GM12872 (cell line): ENCODE measurements at regions not wholly inside any gene's neighbourhood (a gene's known extent, or its start where the extent isn't known, plus 50 kb on each side); places are given as distances from the start of the nearest gene placed in this dataset.
A peak's percentile ranks its signal among the peaks of the same experiment; 100 is the strongest.

Experiments used
- TF ChIP-seq, protein P1 (sequence below): IDR thresholded peaks from 3 replicates; pipeline ENCODE4 v1.5.1; 2011; ENCODE audit warnings: low read depth, mild to moderate bottlenecking, low read length, moderate library complexity; ENCODE audit not compliant: insufficient read depth

DNA sequence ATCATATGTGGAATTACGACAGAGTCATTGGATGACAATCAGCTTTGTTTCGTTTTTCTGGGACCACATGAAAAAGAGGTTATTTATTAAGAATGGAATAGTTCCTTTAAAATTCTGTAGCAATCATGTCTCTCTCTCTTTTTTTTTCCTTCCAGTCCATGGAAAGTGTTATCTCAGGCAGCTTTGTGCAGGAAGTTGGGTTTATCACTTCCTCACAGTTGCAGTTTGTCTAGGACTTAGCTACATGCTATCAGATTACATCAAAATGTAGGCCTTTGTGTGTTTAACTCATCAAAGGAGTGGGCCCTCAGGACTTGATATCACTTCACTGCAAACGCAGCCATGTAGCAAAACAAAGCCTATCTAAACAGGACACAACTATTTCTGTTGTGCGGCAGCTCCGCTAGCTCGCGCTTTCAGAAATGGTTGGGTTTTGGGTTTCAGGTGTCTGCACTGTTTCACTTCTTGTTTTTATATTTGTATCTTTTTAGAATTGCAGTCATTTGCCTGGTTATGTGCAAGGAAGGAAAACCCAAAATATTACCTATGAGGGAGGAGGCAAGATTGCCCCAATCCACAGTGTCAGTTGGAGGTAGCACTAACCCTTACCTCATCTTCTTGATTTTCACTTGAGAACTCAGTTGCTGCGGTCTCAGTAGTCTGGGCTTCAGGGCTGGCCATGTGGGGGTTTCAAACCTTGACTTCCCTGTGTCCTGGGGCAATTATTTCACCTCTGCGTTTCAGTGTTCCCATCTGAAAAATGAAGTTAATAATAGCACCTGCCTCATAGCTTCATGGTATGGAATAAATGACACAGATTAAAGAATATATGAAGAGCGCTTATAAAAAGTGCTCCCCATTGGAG is 66.7 kb downstream of the HHEX start:
- TF ChIP-seq, protein P1, sequence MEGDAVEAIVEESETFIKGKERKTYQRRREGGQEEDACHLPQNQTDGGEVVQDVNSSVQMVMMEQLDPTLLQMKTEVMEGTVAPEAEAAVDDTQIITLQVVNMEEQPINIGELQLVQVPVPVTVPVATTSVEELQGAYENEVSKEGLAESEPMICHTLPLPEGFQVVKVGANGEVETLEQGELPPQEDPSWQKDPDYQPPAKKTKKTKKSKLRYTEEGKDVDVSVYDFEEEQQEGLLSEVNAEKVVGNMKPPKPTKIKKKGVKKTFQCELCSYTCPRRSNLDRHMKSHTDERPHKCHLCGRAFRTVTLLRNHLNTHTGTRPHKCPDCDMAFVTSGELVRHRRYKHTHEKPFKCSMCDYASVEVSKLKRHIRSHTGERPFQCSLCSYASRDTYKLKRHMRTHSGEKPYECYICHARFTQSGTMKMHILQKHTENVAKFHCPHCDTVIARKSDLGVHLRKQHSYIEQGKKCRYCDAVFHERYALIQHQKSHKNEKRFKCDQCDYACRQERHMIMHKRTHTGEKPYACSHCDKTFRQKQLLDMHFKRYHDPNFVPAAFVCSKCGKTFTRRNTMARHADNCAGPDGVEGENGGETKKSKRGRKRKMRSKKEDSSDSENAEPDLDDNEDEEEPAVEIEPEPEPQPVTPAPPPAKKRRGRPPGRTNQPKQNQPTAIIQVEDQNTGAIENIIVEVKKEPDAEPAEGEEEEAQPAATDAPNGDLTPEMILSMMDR = no peak

DNA sequence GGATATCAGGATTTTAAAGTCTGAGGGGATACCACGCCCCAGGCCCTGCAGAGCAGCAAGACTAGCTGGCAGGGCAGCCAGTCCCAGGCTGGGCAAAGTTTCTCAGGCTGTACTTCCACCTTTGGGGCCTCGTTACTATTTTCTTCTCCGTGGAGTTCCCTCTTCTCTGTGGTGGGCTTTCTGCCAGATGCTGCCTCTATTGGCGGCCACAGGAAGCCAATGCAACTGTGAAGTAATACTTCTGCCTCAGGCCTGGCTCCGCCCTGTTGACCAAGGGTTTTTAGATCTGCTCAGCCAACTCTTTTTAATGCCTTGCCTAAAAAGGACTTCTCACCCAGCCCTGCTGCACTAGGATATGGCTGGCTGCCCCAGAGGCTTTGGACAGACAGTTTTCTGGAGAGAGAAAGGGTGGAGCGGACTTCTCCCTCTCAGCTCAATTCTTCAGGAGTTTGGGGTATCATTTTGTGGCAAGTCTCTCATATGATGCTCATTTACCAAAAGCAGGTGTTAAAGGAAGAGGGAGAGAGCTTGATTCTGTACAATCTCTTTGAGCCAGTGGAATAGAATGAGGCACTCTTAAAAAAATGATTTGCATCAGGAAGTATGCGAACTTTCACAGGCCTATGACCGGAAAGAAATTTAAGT is 67.4 kb downstream of the HHEX start:
- TF ChIP-seq, protein P1 = peak; percentile 38; the same call in 2 of the 3 replicates

DNA sequence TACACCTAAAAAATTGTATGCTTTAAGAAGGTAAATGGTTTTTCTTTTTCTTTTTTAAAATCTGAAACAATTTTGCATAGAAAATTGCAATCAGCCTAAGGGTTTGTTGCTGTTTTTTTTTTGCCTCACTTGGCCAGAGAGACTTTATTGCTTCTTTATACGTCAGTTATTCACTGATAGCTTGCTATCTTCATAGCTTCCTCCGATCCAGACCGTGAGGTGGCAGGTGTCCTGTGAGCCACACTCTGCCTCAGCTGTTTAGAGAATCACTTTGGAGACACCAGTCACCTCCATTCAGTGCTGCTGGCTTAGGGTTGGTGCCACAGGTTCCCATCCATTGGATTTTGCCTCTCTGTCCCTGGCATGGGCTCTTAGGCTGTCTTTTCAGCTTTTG is 68.0 kb downstream of the HHEX start:
- TF ChIP-seq, protein P1 = no peak

DNA sequence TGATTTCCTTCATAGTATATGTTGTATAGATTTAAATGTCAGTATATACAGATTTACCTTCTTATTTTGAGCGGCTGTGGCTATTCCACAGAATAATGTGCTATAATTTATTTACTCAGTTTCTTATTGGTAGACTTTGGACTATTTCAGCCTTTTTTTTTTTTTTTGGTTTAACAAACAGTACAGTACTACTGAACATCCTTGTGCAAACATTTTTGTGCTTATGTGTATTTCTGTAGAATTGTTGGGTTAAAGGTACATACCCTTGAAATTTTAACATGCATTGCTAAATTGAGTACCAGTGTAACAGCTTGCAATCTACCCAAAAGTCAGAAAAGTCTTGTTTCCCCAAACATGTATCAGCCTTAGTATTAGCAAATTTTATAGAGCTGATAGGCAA is 68.8 kb downstream of the HHEX start:
- TF ChIP-seq, protein P1 = no peak

DNA sequence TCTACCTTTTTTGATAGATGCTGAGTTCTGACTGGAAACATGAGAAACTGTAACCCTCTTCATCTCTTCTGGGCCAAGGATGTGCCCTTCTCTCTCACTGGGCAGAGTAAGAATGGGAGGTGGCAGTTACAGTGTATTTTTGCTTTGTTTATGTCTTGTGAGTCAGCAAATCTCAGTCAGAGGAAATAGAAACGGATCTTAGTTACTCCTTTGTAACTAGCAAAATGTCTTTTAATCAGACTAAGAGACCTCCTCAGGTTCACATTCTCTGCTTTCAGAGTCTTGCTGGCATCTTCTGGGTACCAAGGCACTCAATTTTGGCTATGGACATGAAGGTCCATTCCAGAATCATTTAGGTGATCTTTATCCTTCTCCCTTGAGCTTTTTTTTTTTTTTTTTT is 70.9 kb downstream of the HHEX start:
- TF ChIP-seq, protein P1 = no peak

DNA sequence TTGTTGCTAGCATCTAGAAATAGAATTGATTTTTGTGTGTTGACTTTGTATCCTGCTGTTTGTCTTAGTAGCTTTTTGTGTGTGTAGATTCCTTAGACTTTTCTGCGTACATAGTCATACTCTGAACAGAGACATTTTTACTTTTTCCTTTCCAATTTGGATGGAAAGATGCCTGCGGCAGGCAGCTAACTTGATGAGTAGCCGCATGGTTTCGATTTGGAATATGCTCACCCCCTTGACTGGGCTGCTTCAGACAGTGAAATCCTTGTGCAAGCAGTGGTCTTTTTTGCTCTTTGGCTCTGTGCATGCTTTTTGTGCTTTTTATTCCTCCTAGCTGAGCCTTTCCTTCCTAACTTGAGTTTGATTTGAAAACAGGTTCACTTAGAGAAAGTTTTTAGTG is 71.8 kb downstream of the HHEX start:
- TF ChIP-seq, protein P1 = no peak

DNA sequence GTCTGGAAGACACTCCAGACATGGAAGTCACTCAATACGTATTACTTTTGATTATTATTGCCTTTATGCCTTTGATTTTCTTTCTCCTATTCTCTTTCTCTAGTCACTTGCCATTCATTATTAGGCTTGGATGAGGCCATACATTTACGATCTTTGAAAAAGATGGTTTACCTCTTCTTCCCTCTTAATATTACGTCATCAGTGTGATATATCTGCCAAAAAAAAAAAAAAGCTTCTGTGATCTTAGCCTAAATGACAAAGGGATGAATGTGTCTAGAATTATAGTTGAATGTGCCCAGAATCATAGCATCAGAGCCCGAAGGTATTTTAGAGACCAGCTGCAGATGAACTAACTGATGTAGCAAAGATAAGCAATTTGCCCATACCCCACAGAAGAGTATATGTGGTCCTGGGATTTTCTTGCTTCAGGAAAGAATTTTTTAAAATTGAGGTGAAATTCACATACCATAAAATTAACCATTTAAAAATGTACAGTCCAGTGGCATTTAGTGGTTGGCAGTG is 73.9 kb downstream of the HHEX start:
- TF ChIP-seq, protein P1 = no peak
